Erythroblast (primary cell): ENCODE measurements at regions not wholly inside any gene's neighbourhood (a gene's known extent, or its start where the extent isn't known, plus 50 kb on each side); places are given as distances from the start of the nearest gene placed in this dataset.

Experiments used
- DNase-seq, 2 experiments: peaks; one replicate each; lab custom pipeline; 2025; lab: John Stamatoyannopoulos, UW
- GATA1 ChIP-seq: IDR thresholded peaks from 2 replicates; pipeline ENCODE4 v1.6.1; 2011; ENCODE audit warnings: low read depth, mild to moderate bottlenecking, control low read depth, low read length, moderate library complexity
- POLR2A ChIP-seq: IDR thresholded peaks from 2 replicates; pipeline ENCODE4 v1.6.1; 2011; ENCODE audit warnings: mild to moderate bottlenecking, low read length

- TF ChIP-seq GATA1 (no peak), POLR2A (no peak)
- DNase-seq: no peak
These were observed 258.3 kb upstream of the MON1B start for GRCh38 chr16:76932541-76933211.

GRCh38 chr16:76940251-76940650 lies 250.7 kb upstream of the MON1B start:
- TF ChIP-seq POLR2A (no peak), GATA1 (no peak)
- no peak for DNase-seq

GRCh38 chr16:76941113-76941512 lies 249.9 kb upstream of the MON1B start:
- no peak for DNase-seq
- no peak for TF ChIP-seq POLR2A
- no peak for TF ChIP-seq GATA1

- DNase-seq: no peak
- TF ChIP-seq POLR2A (no peak), GATA1 (no peak)
These were observed 248.9 kb upstream of the MON1B start for GRCh38 chr16:76942089-76942488.

GRCh38 chr16:76943921-76944320 lies 247.1 kb upstream of the MON1B start:
- no peak for TF ChIP-seq GATA1
- TF ChIP-seq POLR2A: no peak
- DNase-seq: no peak

- TF ChIP-seq GATA1 (no peak), POLR2A (no peak)
- peak; percentile 15 to 59 for DNase-seq
These were observed 244.1 kb upstream of the MON1B start for GRCh38 chr16:76946879-76947278.

GRCh38 chr16:76947749-76948148 lies 243.2 kb upstream of the MON1B start:
- no peak for TF ChIP-seq POLR2A
- TF ChIP-seq GATA1: no peak
- no peak for DNase-seq

- TF ChIP-seq GATA1 (no peak), POLR2A (no peak)
- DNase-seq: no peak
These were observed 235.4 kb upstream of the MON1B start for GRCh38 chr16:76955629-76956028.

- TF ChIP-seq GATA1: no peak
- no peak for TF ChIP-seq POLR2A
- DNase-seq: no peak
These were observed 234.6 kb upstream of the MON1B start for GRCh38 chr16:76956394-76956793.

- TF ChIP-seq GATA1: no peak
- no peak for TF ChIP-seq POLR2A
- DNase-seq: no peak
These were observed 234.1 kb upstream of the MON1B start for GRCh38 chr16:76956841-76957240.

- no peak for TF ChIP-seq POLR2A
- no peak for TF ChIP-seq GATA1
- DNase-seq: no peak
These were observed 231.8 kb upstream of the MON1B start for GRCh38 chr16:76959166-76959565.

- TF ChIP-seq GATA1 (no peak), POLR2A (no peak)
- no peak for DNase-seq
These were observed 227.2 kb upstream of the MON1B start for GRCh38 chr16:76963614-76964315.

- no peak for DNase-seq
- TF ChIP-seq POLR2A (no peak), GATA1 (no peak)
These were observed 226.4 kb upstream of the MON1B start for GRCh38 chr16:76964464-76965154.
